ENCODE measurements at regions not wholly inside any gene's neighbourhood (a gene's known extent, or its start where the extent isn't known, plus 50 kb on each side); places are given as distances from the start of the nearest gene placed in this dataset.

- no peaks in the 10 kb centered on the region for H3K4me1 ChIP-seq
- H3K4me3 ChIP-seq, result no peak overlapping the region
- ATAC-seq (ENCODE audit: low FRiP score in 2 of 2), result no peak
- no peak overlapping the region for H3K27ac ChIP-seq
- no peak for TF ChIP-seq POLR2AphosphoS5 (IDR thresholded peaks at IDR 0.05)
- TF ChIP-seq CTCF (IDR thresholded peaks at IDR 0.05), result no peak
- no peak for TF ChIP-seq POLR2A (IDR thresholded peaks at IDR 0.05)
- TF ChIP-seq EP300 (IDR thresholded peaks at IDR 0.05), result no peak
- H3K36me3 ChIP-seq, result no peaks in the 10 kb centered on the region
- H3K9me3 ChIP-seq, result no peaks in the 10 kb centered on the region
- no peaks in the 10 kb centered on the region for H3K27me3 ChIP-seq
- no peak for DNase-seq
Measured at GRCh38 chr1:106646261-106646784, 410.2 kb upstream of the PRMT6 start.

GRCh38 chr1:106646816-106647215 is 409.7 kb upstream of the PRMT6 start:
- H3K27ac ChIP-seq, result no peak overlapping the region
- 56 to 68% methylated on average over 1 of the region's 1 CpG for WGBS, 2 donors
- TF ChIP-seq CTCF (IDR thresholded peaks at IDR 0.05) (no peak), POLR2AphosphoS5 (IDR thresholded peaks at IDR 0.05) (no peak), EP300 (IDR thresholded peaks at IDR 0.05) (no peak), POLR2A (IDR thresholded peaks at IDR 0.05) (no peak)
- H3K9me3 ChIP-seq, result no peaks in the 10 kb centered on the region
- no peaks in the 10 kb centered on the region for H3K36me3 ChIP-seq
- ATAC-seq (ENCODE audit: low FRiP score in 2 of 2) (no peak), DNase-seq (no peak)
- no peaks in the 10 kb centered on the region for H3K4me1 ChIP-seq
- H3K4me3 ChIP-seq, result no peak overlapping the region
- H3K27me3 ChIP-seq, result no peaks in the 10 kb centered on the region

GRCh38 chr1:106651028-106651762 is 405.3 kb upstream of the PRMT6 start:
- 65 to 78% methylated on average over 4 of the region's 4 CpGs for WGBS, 2 donors
- DNase-seq (no peak), ATAC-seq (ENCODE audit: low FRiP score in 2 of 2) (no peak)
- Histone ChIP-seq H3K4me1 (no peaks in the 10 kb centered on the region), H3K9me3 (no peaks in the 10 kb centered on the region), H3K4me3 (no peak overlapping the region), H3K27me3 (no peaks in the 10 kb centered on the region), H3K27ac (no peak overlapping the region), H3K36me3 (no peaks in the 10 kb centered on the region)
- no peak for TF ChIP-seq POLR2A (IDR thresholded peaks at IDR 0.05)
- TF ChIP-seq POLR2AphosphoS5 (IDR thresholded peaks at IDR 0.05), result no peak
- no peak for TF ChIP-seq EP300 (IDR thresholded peaks at IDR 0.05)
- TF ChIP-seq CTCF (IDR thresholded peaks at IDR 0.05), result no peak

- no peak for DNase-seq
- H3K9me3 ChIP-seq, result peaks cover 0 to 19% (median 0%) of the 10 kb centered on the region in 4 donors
- H3K27me3 ChIP-seq, result no peaks in the 10 kb centered on the region
- 77 to 84% methylated on average over 6 of the region's 6 CpGs for WGBS, 2 donors
- no peaks in the 10 kb centered on the region for H3K36me3 ChIP-seq
- H3K4me1 ChIP-seq, result no peaks in the 10 kb centered on the region
- no peak for ATAC-seq (ENCODE audit: low FRiP score in 2 of 2)
- H3K4me3 ChIP-seq, result no peak overlapping the region
- no peak for TF ChIP-seq POLR2AphosphoS5 (IDR thresholded peaks at IDR 0.05)
- TF ChIP-seq CTCF (IDR thresholded peaks at IDR 0.05), result no peak
- TF ChIP-seq EP300 (IDR thresholded peaks at IDR 0.05), result no peak
- no peak for TF ChIP-seq POLR2A (IDR thresholded peaks at IDR 0.05)
- no peak overlapping the region for H3K27ac ChIP-seq
Measured at GRCh38 chr1:106659490-106660244, 396.8 kb upstream of the PRMT6 start.
